Skin epidermis (tissue), 12 donors: ENCODE measurements at regions not wholly inside any gene's neighbourhood (a gene's known extent, or its start where the extent isn't known, plus 50 kb on each side); places are given as distances from the start of the nearest gene placed in this dataset.
A peak's percentile ranks its signal among the peaks of the same experiment; 100 is the strongest.

Experiments used
- H3K27ac ChIP-seq, 21 experiments: fragments of 200-600 bp; sonication (generic) in 11 of 21; one replicate each; pipeline ENCODE4 v1.5.0; 2020; ENCODE audit warnings: mild to moderate bottlenecking in 3 of 21, inconsistent platforms in 2 of 21, moderate library complexity in 2 of 21
- H3K4me3 ChIP-seq, 7 experiments: fragments of 200-600 bp; sonication (generic) in 2 of 7; one replicate each; pipeline ENCODE4 v1.5.0; 2020; ENCODE audit warnings: inconsistent platforms in 2 of 7, mild to moderate bottlenecking in 2 of 7, moderate library complexity in 1 of 7

DNA sequence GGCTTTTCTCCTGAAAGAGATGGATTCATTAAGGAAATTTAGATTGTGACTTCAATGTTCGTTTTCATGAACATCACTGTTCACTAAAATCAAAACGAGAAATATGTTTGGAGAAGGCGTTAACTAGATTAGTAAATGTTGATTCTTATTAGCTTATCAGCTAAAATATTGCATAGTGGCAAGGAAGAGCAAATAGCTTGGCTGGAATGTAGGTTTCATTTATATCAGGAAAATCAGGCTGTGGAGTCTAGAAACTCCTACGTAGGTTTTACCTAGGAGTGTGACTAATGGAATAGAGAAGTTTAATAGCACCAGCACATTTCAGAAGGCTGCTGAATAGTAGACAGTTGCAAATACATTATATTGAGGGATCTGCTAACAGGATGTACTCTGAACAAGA, 344.9 kb downstream of the LIG4 start:
- Histone ChIP-seq H3K27ac (no peak overlapping the region), H3K4me3 (no peak overlapping the region)

DNA sequence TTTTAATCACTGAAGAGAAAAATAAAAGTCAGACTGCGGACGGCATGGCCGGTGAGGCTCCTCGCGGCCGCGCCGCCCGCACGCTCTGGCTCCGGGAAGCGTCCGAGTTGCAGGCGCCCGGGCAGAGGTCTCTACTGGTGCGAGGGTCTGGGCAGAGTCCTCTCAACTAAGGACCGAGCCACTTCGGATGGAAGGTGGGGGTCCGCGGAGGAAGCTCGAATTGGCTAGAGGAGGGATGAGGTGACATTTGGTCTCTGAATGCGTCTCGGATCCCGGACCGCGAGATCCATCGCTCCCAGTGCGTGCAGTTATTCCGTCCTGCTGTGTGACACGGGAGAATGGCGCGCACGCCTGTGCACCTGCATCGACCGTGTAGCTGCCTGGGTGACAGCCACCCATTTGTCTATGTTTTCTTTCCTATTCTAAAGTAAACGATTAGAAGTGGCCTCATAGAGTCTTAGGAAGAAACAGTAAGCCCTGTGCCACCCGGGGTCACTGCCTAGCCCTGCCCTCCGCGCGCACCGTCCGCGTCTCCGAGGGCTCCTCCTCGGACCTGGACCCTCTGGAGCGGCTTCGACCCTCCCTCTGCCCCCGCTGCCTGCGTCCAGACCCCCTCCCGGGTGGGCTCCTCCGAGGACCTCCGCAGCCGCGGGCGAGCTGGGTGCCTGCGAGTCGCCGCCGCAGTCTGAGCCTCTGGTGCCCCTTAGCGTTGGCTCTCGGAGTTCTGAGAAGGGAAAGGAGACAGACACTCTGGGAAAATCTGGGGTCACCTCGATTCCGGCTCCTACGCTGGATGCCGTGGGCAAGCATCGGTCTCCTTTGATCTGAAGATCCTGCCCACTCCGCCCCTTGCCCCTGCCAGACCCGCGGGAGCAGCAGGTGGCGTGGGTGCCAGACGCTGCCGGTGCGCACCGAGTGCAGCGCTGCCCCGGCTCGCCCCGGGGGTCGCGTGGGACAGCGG, 347.4 kb downstream of the LIG4 start:
- no peak overlapping the region for H3K27ac ChIP-seq
- peak overlapping the region; percentile 3 to 27 (median 13) for H3K4me3 ChIP-seq

DNA sequence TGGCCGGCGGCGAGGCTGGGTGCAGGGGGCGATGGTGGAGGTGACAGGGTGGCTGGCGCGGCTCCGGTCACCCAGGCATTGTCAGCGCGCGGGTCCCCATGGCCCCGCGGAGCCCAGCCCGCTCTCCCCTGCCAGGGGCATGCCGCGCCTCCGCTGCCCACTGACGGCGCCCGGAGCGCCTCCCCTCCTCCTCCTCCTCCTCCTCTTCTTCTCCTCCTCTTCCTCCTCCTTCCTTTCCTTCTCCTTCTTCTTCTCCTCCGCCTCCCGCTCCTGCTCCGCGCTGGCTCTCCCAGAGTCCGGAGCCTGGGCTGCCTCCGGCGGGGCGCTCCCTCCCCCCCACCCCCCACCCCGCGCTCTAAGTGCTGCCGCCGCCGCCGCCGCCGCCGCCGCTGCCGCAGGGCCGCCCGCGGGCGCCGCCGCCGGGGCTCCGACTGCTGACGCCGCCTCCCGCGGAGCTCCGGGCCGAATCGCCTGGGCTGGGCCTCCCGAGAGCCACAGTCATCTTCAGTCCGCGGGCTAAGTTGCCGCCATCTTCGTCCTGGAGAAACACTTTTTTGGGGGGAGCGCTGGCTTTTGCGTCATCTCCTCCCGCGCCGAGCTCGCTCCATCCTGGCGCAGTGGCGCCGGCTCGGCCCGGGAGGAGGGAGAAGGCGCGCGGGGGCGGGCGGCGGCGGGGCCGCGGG, 348.3 kb downstream of the LIG4 start:
- peak overlapping the region in 6 of 7 experiments; percentile 3 to 27 (median 16) for H3K4me3 ChIP-seq
- no peak overlapping the region for H3K27ac ChIP-seq

DNA sequence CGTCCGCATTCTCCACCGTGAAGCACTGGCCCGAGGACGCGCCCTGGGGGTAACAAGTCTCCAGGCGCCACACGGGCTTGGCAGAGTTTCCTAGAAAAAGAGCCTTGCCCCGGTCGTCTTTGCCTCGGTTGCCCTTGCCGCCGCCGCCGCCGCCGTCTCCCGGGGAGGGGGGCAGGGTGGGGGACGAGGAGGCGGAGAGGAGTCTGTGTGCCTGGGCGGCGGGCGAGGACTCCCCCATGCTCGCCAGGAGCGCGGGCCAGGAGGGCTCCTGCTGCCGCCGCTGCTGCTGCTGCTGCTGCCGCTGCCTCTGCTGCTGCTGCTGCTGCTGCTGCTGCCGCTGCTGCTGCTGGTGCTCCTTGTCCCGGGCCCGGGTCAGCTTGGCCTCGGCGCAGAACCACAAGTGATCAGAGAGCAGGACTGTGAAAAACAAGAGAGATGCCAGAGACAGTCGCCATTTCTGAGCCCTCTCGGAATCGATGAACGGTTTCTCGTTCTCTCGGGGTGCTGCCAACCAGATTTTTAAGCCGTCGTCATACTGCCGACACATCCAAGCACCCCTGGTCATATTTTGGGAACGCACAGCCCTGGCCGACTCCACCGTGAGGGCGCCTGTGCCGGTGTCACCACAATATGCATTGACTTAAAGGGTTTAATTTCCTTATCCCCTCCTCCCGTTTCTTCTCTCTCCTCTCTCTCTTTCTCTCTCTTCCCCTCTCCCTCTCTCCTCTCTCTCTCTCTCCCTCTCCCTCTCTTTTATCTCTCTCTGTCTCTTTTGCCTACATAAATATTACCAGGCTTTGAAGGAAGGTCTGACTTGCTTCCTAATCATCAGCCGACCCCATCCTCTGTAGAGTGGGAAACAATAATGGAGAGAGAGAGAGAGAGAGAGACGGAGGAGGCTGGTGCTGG, 349.1 kb downstream of the LIG4 start:
- H3K4me3 ChIP-seq = peak overlapping the region in 6 of 7 experiments; percentile 11 to 27 (median 20)
- H3K27ac ChIP-seq = no peak overlapping the region

DNA sequence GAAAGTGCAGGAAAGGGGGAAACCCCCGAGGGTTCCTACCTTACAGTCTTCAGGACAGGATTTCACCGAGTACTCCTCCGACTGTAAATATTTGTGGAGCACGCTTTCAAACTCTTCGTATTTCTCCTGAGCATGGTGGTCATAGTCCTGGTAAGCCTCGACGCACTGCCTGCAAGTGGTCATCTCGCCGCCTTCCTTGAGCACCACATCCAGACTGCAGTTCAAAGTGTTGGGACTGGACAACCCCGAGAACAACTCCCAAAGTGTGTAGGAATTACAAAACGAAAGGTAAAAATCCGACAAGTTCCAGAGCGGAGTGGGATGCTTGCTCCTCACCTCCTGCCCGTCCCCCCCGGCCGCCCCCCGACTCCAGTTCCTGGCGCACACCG, 349.7 kb downstream of the LIG4 start:
- Histone ChIP-seq H3K27ac (no peak overlapping the region), H3K4me3 (peak overlapping the region in 4 of 7 experiments; percentile 4 to 27 (median 24))

- H3K27ac ChIP-seq = no peak overlapping the region
- no peak overlapping the region for H3K4me3 ChIP-seq
Observed at GRCh38 chr13:107865318-107865575, 350.1 kb downstream of the LIG4 start.

GRCh38 chr13:107864543-107865317, 350.6 kb downstream of the LIG4 start:
- H3K27ac ChIP-seq = no peak overlapping the region
- H3K4me3 ChIP-seq = no peak overlapping the region

DNA sequence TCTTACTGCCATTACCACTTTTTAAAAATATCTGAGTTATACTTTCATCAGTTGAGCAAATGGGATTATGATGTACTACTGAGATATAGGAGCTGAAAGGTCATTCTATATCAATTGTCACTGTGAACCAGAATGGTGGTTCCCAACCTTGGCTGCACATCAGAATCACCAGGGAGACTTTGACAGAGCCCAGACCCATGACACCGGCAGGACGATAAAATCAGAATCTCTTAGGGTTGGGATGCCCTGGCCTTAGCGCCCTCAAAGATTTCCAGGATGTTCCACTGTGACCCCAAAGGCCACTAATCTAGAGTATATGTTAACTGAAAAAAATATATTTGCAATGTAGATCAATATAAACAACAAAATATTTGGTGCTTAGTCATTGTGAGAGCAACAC, 355.1 kb downstream of the LIG4 start:
- Histone ChIP-seq H3K4me3 (no peak overlapping the region), H3K27ac (no peak overlapping the region)

- no peak overlapping the region for H3K27ac ChIP-seq
- no peak overlapping the region for H3K4me3 ChIP-seq
Observed at GRCh38 chr13:107854880-107855279, 360.5 kb downstream of the LIG4 start.

DNA sequence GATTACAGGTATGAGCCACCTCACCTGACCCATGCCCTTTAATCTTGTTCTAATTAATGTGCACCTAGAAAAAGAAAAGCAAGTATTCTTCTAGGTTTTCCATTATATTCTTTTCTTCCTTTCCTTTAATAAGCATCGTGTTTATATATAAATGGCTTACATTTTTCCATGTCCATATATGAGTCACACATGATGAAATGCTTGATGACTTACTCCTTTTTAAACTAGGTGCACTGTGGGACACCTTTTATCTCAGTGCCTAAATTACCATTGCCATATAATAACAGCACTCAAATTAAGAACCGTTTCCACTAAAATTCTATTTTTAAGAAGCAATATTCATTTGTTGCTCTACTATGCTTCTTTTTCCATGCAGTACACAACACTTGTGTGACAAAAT, 363.3 kb downstream of the LIG4 start:
- no peak overlapping the region for H3K27ac ChIP-seq
- H3K4me3 ChIP-seq = no peak overlapping the region

DNA sequence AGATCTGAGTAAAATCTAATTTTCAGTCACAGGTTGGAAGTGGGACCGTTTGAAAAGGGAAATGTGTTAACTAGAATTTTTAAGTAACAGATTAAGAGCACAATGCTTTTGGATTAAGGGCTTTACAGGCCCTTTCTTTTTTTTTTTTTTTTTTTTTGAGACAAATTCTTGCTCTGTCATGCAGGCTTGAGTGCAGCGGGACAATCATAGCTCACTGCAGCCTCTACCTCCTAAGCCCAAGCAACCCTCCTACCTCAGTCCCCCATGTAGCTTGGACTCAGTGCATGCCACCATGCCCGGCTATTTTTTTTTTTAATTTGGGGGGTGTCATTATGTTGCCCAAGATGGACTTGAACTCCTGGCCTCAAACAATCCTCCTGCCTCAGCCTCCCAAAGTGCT, 363.7 kb downstream of the LIG4 start:
- H3K4me3 ChIP-seq = no peak overlapping the region
- no peak overlapping the region for H3K27ac ChIP-seq

DNA sequence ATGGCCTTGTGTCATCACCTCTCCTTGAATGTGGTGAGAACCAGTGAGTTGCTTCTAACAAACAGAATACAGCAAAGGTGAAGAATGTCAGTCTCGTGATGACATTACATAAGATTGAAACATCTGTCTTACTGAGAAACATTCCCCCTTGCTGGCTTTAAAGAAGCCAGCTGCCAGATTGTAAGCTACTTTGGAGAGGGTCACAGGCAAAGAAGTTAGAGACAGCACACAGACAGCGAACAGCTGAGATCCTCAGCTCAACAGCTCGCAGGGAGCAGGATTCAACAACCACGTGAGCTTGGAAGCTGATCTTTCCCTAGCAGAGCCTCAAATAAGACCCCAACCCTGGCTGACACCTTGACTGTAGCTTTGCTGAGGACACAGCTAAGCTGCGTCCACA, 367.9 kb downstream of the LIG4 start:
- no peak overlapping the region for H3K4me3 ChIP-seq
- no peak overlapping the region for H3K27ac ChIP-seq

DNA sequence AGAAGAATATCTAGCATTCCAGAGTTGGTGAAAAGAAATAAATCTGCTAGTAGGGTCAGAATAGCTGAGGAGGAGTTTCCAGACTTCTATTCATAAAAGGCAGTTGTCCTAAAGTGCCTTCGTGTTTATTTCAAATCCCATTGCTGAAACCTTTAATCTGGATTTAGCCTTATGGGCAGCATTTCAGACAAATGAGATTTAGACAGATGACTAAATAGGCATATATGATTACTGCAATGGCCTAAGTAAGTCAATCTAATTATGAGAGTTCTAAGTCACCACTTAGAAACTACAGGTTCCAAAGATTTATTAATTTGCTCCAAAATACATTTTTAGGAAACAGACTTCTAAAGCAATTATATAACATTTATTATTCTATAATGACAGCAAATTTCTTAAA, 368.7 kb downstream of the LIG4 start:
- Histone ChIP-seq H3K4me3 (no peak overlapping the region), H3K27ac (no peak overlapping the region)

- no peak overlapping the region for H3K27ac ChIP-seq
- no peak overlapping the region for H3K4me3 ChIP-seq
Observed at GRCh38 chr13:107845911-107846310, 369.4 kb downstream of the LIG4 start.

DNA sequence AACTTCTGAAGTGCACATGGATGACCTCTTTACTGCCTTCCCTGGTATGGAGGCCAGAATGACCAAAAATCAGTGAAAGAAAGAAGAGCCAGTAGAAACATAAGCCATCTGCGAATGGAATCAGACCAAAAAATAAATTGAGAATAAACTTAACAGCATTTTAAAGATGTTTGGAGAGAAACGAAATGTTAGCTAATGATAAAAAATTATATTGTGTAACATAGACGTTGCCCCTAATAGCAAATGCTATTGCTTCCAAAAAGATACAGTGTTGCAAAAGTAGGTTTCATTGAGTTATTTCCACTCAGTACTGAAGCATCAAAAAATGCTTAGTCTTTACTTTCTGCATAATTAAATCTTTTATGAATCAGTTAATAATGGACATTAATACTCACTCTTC, 371.7 kb downstream of the LIG4 start:
- Histone ChIP-seq H3K4me3 (no peak overlapping the region), H3K27ac (no peak overlapping the region)

DNA sequence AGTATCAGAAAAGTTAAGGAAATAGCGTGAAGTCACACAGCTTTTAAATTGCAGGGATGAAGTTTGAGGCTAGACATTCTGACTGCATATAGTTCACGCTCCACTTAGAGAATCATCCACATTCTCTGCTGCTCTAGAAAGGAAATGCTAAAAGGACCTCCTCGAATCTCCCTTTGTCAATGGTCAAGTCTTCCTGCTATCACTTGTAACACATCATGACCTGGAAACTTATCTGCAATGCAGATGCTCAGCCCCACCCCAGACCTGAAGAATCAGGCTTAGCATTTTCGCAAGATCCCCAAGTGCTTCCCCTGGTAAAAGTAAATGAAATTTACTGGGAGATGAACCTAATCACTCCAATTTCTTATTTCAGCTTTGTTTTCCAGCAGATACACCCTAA, 372.1 kb downstream of the LIG4 start:
- H3K27ac ChIP-seq = no peak overlapping the region
- H3K4me3 ChIP-seq = no peak overlapping the region

GRCh38 chr13:107842562-107843180, 372.7 kb downstream of the LIG4 start:
- Histone ChIP-seq H3K4me3 (no peak overlapping the region), H3K27ac (no peak overlapping the region)

DNA sequence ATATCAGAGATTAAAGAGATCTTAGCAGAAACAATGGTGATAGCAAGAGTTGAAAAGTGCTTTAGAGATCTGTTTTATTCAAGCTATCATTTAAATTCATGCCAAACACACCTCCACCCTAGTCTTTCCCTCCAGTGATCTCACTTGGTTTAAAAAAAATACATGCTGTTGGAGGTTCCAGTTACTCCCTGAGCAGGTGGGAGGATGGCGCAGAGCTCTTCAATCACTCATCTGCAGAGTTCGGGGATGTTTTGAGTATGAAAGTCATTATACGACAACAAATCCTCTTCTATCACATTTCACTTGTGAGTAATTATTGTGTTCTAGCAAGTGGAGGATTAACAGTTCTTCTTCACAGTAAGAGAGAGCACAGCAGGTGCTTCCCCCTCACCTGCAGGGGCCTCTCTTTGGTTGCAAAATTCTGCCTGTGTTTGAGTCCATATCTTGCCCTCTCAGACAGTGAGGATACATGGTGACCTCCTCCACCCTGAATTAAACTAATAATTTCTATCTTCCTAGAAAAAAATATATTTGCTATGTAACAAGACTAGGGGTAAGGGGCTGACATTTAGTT, 376.7 kb downstream of the LIG4 start:
- no peak overlapping the region for H3K27ac ChIP-seq
- no peak overlapping the region for H3K4me3 ChIP-seq

GRCh38 chr13:107836685-107837084, 378.7 kb downstream of the LIG4 start:
- H3K4me3 ChIP-seq = no peak overlapping the region
- no peak overlapping the region for H3K27ac ChIP-seq
